Fibroblast of skin of back (primary cell): ENCODE measurements at regions not wholly inside any gene's neighbourhood (a gene's known extent, or its start where the extent isn't known, plus 50 kb on each side); places are given as distances from the start of the nearest gene placed in this dataset.
A peak's percentile ranks its signal among the peaks of the same experiment; 100 is the strongest.
"Not testable (repeated sequence)": the region's sequence is repeated elsewhere in the genome, so short reads cannot be mapped to it uniquely, and the experiment has no call there.

Experiments
- DNase-seq: peaks from one replicate; pipeline ENCODE4 v3.0.0-alpha.2; 2013

- not testable (repeated sequence) for DNase-seq
Measured at GRCh38 chr2:2580841-2581240, 249.8 kb upstream of the MYT1L start.

- DNase-seq = no peak
Measured at GRCh38 chr2:2580341-2580740, 249.3 kb upstream of the MYT1L start.

GRCh38 chr2:2579814-2580213, 248.7 kb upstream of the MYT1L start:
- no peak for DNase-seq

- DNase-seq = no peak
Measured at GRCh38 chr2:2577407-2577831, 246.3 kb upstream of the MYT1L start.

- DNase-seq = no peak
Measured at GRCh38 chr2:2575870-2576386, 244.9 kb upstream of the MYT1L start.

DNA sequence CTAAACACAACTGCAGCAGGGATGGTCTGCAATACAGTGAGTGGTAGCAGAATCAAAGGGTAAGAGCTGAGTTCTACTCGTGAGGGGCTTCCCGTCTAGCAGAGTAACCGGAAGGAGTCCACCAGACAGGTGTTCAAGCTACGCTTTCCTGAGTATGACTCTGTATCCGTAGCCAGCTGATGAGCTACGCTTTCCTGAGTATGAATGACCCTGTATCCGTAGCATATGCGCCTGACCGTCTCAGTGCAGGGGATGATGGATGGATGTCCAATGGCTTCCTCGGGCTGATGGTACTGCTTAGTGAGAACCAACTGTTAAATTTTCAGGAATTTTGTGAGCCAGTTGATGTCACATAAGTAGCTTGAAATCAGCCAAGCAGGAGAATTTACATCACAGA, 244.1 kb upstream of the MYT1L start:
- DNase-seq = no peak

DNA sequence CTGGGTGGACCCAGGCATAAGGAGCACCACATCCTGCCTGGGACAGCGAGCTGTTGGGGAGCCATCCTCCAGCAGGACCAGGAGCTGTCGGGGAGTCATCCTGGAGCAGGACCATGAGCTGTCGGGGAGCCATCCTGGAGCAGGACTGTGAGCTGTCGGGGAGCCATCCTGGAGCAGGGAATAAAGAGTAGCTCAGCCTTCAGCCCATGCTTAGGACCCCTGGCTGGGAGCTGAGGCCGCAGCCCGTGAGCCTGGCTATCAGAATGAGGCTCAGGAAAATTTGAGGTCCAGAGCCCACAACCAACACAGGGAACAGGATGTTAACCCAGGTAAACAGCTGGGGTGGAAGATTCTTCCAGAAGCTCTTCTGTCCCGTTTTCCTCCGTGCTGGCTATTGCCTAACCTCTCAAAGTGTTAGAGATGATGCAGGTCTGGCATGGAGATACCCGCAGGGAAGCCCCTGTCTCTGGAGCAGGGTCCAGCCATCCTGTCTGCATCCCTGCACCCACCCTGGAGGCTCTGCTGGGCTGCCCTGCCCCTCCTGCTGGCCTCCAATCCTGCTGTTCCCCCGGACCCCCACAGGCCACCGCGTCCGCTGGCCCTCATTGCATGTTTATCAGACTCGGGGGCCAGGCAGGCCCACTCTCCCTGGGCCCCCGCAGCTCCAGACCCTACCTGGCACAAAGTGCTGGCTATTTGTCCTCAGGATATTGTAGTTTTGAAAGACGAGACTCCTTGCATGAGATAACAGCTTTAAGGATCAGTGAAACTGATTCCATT, 243.5 kb upstream of the MYT1L start:
- no peak for DNase-seq

DNA sequence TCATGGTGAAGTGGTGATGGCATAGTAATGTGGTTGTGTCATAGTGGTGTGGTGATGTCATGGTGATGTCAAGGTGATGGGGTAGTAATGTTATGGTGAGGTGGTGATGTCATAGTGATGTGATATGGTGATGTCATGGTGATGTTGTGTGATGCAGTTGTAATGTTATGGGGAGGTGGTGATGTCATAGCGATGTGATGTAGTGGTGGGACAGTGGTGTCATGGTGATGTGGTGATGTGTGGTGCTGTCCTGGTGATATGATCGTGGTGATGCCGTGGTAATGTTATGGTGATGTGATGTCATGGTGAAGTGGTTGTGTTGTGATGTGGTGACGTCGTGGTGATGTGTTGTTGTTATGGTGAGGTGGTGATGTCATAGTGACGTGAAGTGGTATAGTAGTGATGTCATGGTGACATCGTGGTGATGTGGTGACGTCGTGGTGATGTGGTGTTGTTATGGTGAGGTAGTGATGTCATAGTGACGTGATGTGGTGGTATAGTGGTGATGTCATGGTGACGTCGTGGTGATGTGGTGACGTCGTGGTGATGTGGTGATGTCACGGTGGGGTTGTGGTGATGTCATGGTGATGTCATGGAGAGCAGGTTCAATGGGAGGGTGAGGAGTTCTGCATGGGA, 242.7 kb upstream of the MYT1L start:
- peak; percentile 2 for DNase-seq

- DNase-seq = no peak
Measured at GRCh38 chr2:2573205-2573604, 242.1 kb upstream of the MYT1L start.

DNA sequence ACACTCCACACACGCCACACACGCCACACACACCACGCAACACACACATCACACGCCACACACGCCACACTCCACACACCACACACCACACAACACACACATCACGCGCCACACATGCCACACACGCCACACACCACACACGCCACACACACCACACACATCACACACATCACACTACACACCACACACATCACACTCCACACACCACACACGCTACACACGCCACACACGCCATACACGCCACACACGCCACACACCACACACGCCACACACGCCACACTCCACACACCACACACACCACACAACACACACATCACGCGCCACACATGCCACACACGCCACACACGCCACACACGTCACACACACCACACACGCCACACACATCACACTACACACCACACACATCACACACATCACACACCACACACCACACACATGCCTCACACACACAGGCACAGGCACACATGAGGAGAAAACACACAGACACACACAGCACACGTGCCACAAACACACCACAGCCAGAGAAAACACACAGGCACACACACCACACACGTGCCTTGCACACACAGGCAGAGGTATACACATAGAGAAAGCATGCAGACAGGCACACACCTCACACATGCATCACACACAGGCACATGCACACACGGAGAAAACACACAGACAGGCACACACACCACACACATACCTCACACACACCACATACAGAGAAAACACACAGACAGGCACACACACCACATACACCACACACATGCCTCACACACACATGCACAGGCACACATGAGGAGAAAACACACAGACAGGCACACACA, 241.5 kb upstream of the MYT1L start:
- no peak for DNase-seq

- no peak for DNase-seq
Measured at GRCh38 chr2:2571301-2572150, 240.5 kb upstream of the MYT1L start.

DNA sequence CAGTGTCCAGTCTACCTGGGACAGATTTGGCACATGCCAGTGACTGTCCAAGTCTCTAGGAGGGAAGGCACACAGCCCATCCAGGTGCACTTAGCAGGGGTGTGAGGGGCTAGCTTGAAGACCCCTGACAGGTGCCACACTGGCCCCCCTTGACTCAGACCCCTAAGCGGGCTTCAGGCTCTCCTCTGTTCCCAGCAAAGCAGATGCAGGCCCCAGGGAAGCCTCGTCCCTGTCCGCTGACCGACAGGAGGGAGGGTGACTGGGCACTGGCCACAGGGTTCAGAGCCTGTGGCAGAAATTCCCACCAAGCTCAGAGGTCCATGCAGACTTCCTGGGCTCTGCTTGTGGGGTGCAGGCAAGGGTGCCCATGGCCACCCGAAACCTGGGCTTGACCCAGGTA, 239.8 kb upstream of the MYT1L start:
- no peak for DNase-seq

- no peak for DNase-seq
Measured at GRCh38 chr2:2570360-2570759, 239.3 kb upstream of the MYT1L start.

- no peak for DNase-seq
Measured at GRCh38 chr2:2569836-2570235, 238.8 kb upstream of the MYT1L start.

GRCh38 chr2:2569306-2569705, 238.2 kb upstream of the MYT1L start:
- no peak for DNase-seq

GRCh38 chr2:2568411-2568810, 237.3 kb upstream of the MYT1L start:
- no peak for DNase-seq

- DNase-seq = no peak
Measured at GRCh38 chr2:2567776-2568175, 236.7 kb upstream of the MYT1L start.

DNA sequence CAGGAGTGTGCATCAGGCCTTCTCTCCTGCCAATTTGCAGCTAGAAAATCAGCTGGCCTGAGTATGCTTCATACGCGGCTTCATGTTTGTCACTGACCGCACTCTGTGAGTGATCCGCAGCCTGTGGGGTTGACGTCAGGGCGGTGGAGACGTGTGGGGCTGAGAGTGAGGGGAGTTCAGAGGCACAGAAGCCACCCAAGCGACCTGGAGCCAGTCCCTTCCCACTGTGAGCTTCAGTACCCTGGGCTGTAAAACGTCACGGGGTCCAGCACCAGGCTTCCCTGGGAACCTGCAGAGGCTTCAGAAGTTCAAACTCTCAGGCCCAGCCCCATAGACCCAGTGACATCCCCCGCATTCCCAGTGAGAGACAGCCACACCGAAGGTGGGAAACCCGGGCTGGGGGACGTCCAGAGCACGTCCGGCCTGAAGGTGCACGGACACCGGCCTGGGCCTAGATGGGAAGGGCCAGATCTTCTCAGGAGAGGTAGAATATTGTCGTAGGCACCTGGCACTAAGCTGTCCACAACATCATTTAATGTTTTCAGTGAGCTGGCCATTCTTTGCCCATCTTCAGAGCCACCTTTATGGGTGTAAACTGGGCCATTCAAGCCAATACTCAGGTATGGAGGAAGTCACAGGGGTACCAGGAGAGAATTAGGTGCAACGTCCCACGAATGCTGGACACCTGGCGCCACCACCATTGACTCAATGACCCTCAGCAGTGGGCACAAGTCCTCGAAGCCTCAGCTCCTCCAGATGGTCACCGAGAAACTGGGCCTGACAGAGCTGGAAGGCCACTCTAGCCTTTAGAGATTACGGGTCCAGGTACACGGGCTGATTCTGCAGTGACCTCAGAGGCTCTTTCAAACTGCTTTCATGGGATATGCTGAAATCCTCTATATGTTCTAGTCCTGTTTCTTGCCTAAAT, 235.6 kb upstream of the MYT1L start:
- DNase-seq = no peak

GRCh38 chr2:2565671-2566070, 234.6 kb upstream of the MYT1L start:
- DNase-seq = no peak

- DNase-seq = no peak
Measured at GRCh38 chr2:2564300-2565078, 233.4 kb upstream of the MYT1L start.
